Upper lobe of left lung (tissue), 6 donors: ENCODE measurements at regions not wholly inside any gene's neighbourhood (a gene's known extent, or its start where the extent isn't known, plus 50 kb on each side); places are given as distances from the start of the nearest gene placed in this dataset.

Experiments
- ATAC-seq, 2 donors: fragments of 200-7000 bp; cut with Tn5 transposase; one replicate each; pipeline ENCODE4 v1.9.1; 2022; ENCODE audit warnings: mild to moderate bottlenecking in 2 of 2, moderate library complexity in 2 of 2; ENCODE audit not compliant: low FRiP score in 2 of 2
- DNase-seq, 2 donors: peaks; one replicate each; pipeline ENCODE4 v3.0.0-alpha.2; 2019 to 2020
- H3K27ac ChIP-seq, 4 donors: fragments of 200-600 bp; sonication (generic); one replicate each; pipeline ENCODE4 v1.5.1; 2016 to 2019
- H3K27me3 ChIP-seq, 4 donors: fragments of 200-600 bp; sonication (generic); one replicate each; pipeline ENCODE4 v1.5.1; 2017 to 2019
- H3K36me3 ChIP-seq, 4 donors: fragments of 200-600 bp; sonication (generic); one replicate each; pipeline ENCODE4 v1.5.1; 2016 to 2019
- H3K4me1 ChIP-seq, 4 donors: fragments of 200-600 bp; sonication (generic); one replicate each; pipeline ENCODE4 v1.5.1; 2018 to 2019
- H3K4me3 ChIP-seq, 4 donors: fragments of 200-600 bp; sonication (generic); one replicate each; pipeline ENCODE4 v1.5.1; 2017 to 2019; ENCODE audit warnings: mild to moderate bottlenecking in 2 of 4, moderate library complexity in 1 of 4
- H3K9me3 ChIP-seq, 4 donors: fragments of 200-600 bp; sonication (generic); one replicate each; pipeline ENCODE4 v1.5.1; 2018 to 2019
- CTCF ChIP-seq, 6 experiments: fragments of 450-650 bp in 4 of 6; fragments of 200-600 bp in 2 of 6; sonication (generic) in 2 of 6; IDR thresholded peaks; one replicate each; pipeline ENCODE4 v1.5.1; 2016 to 2019; ENCODE audit warnings: antibody characterized with exemption in 6 of 6
- EP300 ChIP-seq, 4 donors: sonication (generic); formaldehyde crosslinking; IDR thresholded peaks; one replicate each; pipeline ENCODE4 v1.5.1; 2017; ENCODE audit warnings: antibody characterized with exemption in 4 of 4, control low read depth in 2 of 4
- POLR2A ChIP-seq, 4 donors: fragments of 450-650 bp; IDR thresholded peaks; one replicate each; pipeline ENCODE4 v1.5.1; 2016 to 2017; ENCODE audit warnings: antibody characterized with exemption in 4 of 4, mild to moderate bottlenecking in 2 of 4
- POLR2AphosphoS5 ChIP-seq, 2 donors: sonication (generic); formaldehyde crosslinking; IDR thresholded peaks; one replicate each; pipeline ENCODE4 v1.5.1; 2017; ENCODE audit warnings: antibody characterized with exemption in 2 of 2
- WGBS, 2 donors: methylation state at CpG; one replicate each; pipeline ENCODE4 v1.1.5; 2017 to 2018; 5-methylcytosine and 5-hydroxymethylcytosine counted together
- donor health status: DM: no; HTN: no; CAD: no; lungs with moderate emphysema.
- donor health status: DM: no; HTN: yes; CAD: no; lungs with severe emphysema.

- 85 to 90% methylated on average over 4 of the region's 4 CpGs for WGBS, 2 donors
- H3K4me1 ChIP-seq, result no peaks in the 10 kb centered on the region
- ATAC-seq (no peak), DNase-seq (no peak)
- no peak for TF ChIP-seq EP300 (IDR thresholded peaks at IDR 0.05)
- no peaks in the 10 kb centered on the region for H3K36me3 ChIP-seq
- H3K4me3 ChIP-seq, result no peak overlapping the region
- H3K27ac ChIP-seq, result no peak overlapping the region
- no peaks in the 10 kb centered on the region for H3K9me3 ChIP-seq
- H3K27me3 ChIP-seq, result no peaks in the 10 kb centered on the region
Observed at GRCh38 chr4:79212311-79212710, 113.5 kb downstream of the NAA11 start.

- ATAC-seq (no peak), DNase-seq (no peak)
- Histone ChIP-seq H3K4me3 (no peak overlapping the region), H3K9me3 (no peaks in the 10 kb centered on the region), H3K4me1 (no peaks in the 10 kb centered on the region), H3K27me3 (no peaks in the 10 kb centered on the region), H3K36me3 (no peaks in the 10 kb centered on the region), H3K27ac (no peak overlapping the region)
- TF ChIP-seq POLR2A (IDR thresholded peaks at IDR 0.05), result no peak
- TF ChIP-seq CTCF (IDR thresholded peaks at IDR 0.05), result no peak
- TF ChIP-seq POLR2AphosphoS5 (IDR thresholded peaks at IDR 0.05), result no peak
- no peak for TF ChIP-seq EP300 (IDR thresholded peaks at IDR 0.05)
- 83 to 85% methylated on average over 3 of the region's 3 CpGs for WGBS, 2 donors
Observed at GRCh38 chr4:79211490-79211889, 114.4 kb downstream of the NAA11 start.

- no peaks in the 10 kb centered on the region for H3K36me3 ChIP-seq
- TF ChIP-seq EP300 (IDR thresholded peaks at IDR 0.05) (no peak), POLR2AphosphoS5 (IDR thresholded peaks at IDR 0.05) (no peak), CTCF (IDR thresholded peaks at IDR 0.05) (no peak), POLR2A (IDR thresholded peaks at IDR 0.05) (no peak)
- no peaks in the 10 kb centered on the region for H3K4me1 ChIP-seq
- no peaks in the 10 kb centered on the region for H3K9me3 ChIP-seq
- WGBS, 2 donors, result 87% methylated on average over 7 of the region's 7 CpGs
- H3K27ac ChIP-seq, result no peak overlapping the region
- H3K27me3 ChIP-seq, result no peaks in the 10 kb centered on the region
- ATAC-seq (no peak), DNase-seq (no peak)
- H3K4me3 ChIP-seq, result no peak overlapping the region
Observed at GRCh38 chr4:79210636-79211049, 115.2 kb downstream of the NAA11 start.

- no peak for DNase-seq
- ATAC-seq, result no peak
- no peak for TF ChIP-seq CTCF (IDR thresholded peaks at IDR 0.05)
- no peak for TF ChIP-seq EP300 (IDR thresholded peaks at IDR 0.05)
- no peak for TF ChIP-seq POLR2A (IDR thresholded peaks at IDR 0.05)
- no peak for TF ChIP-seq POLR2AphosphoS5 (IDR thresholded peaks at IDR 0.05)
Observed at GRCh38 chr4:79209822-79210635, 115.8 kb downstream of the NAA11 start.

GRCh38 chr4:79209081-79209480 lies 116.8 kb downstream of the NAA11 start:
- no peaks in the 10 kb centered on the region for H3K36me3 ChIP-seq
- no peak overlapping the region for H3K27ac ChIP-seq
- TF ChIP-seq POLR2AphosphoS5 (IDR thresholded peaks at IDR 0.05), result no peak
- no peak for TF ChIP-seq CTCF (IDR thresholded peaks at IDR 0.05)
- TF ChIP-seq POLR2A (IDR thresholded peaks at IDR 0.05), result no peak
- no peak for TF ChIP-seq EP300 (IDR thresholded peaks at IDR 0.05)
- no peaks in the 10 kb centered on the region for H3K9me3 ChIP-seq
- ATAC-seq (no peak), DNase-seq (no peak)
- WGBS, 2 donors, result 54 to 59% methylated on average over 3 of the region's 3 CpGs
- no peak overlapping the region for H3K4me3 ChIP-seq
- no peaks in the 10 kb centered on the region for H3K4me1 ChIP-seq
- H3K27me3 ChIP-seq, result no peaks in the 10 kb centered on the region

More at GRCh38 chr4:79209822-79210635, 115.8 kb downstream of the NAA11 start:
- no peaks in the 10 kb centered on the region for H3K36me3 ChIP-seq
- H3K4me1 ChIP-seq, result no peaks in the 10 kb centered on the region
- no peaks in the 10 kb centered on the region for H3K9me3 ChIP-seq
- H3K27me3 ChIP-seq, result no peaks in the 10 kb centered on the region
- no peak overlapping the region for H3K4me3 ChIP-seq
- WGBS, 2 donors, result 64 to 73% methylated on average over 14 of the region's 14 CpGs
- H3K27ac ChIP-seq, result no peak overlapping the region
